ENCODE measurements at regions not wholly inside any gene's neighbourhood (a gene's known extent, or its start where the extent isn't known, plus 50 kb on each side); places are given as distances from the start of the nearest gene placed in this dataset.

GRCh38 chr15:87566236-87566635 lies 690.3 kb downstream of the NTRK3 start:
- ATAC-seq (ENCODE audit: insufficient number of reproducible peaks, low FRiP score, low read depth) (no peak), DNase-seq (ENCODE audit: low spot score) (no peak)
- H3K9me3 ChIP-seq, result no peaks in the 10 kb centered on the region
- H3K27ac ChIP-seq, result no peak overlapping the region
- no peak overlapping the region for H3K4me3 ChIP-seq
- no peaks in the 10 kb centered on the region for H3K27me3 ChIP-seq (replicated peaks; ENCODE audit: insufficient read depth)
- H3K4me1 ChIP-seq (ENCODE audit: control insufficient read depth in 1 of 2, low read depth in 2 of 2), result no peaks in the 10 kb centered on the region
- H3K36me3 ChIP-seq, result no peaks in the 10 kb centered on the region
- TF ChIP-seq CTCF (IDR thresholded peaks at IDR 0.05), result no peak

GRCh38 chr15:87564681-87565080 lies 691.9 kb downstream of the NTRK3 start:
- Histone ChIP-seq H3K27me3 (replicated peaks; ENCODE audit: insufficient read depth) (no peaks in the 10 kb centered on the region), H3K4me1 (ENCODE audit: control insufficient read depth in 1 of 2, low read depth in 2 of 2) (no peaks in the 10 kb centered on the region), H3K36me3 (no peaks in the 10 kb centered on the region), H3K4me3 (no peak overlapping the region), H3K27ac (no peak overlapping the region), H3K9me3 (no peaks in the 10 kb centered on the region)
- DNase-seq (ENCODE audit: low spot score) (no peak), ATAC-seq (ENCODE audit: insufficient number of reproducible peaks, low FRiP score, low read depth) (no peak)
- TF ChIP-seq CTCF (IDR thresholded peaks at IDR 0.05), result no peak

- no peak for ATAC-seq (ENCODE audit: insufficient number of reproducible peaks, low FRiP score, low read depth)
- no peaks in the 10 kb centered on the region for H3K36me3 ChIP-seq
Observed at GRCh38 chr15:87563869-87564268, 692.7 kb downstream of the NTRK3 start.

GRCh38 chr15:87562203-87562602 lies 694.3 kb downstream of the NTRK3 start:
- no peak for TF ChIP-seq CTCF (IDR thresholded peaks at IDR 0.05)
- Histone ChIP-seq H3K27ac (no peak overlapping the region), H3K9me3 (no peaks in the 10 kb centered on the region), H3K36me3 (no peaks in the 10 kb centered on the region), H3K4me1 (ENCODE audit: control insufficient read depth in 1 of 2, low read depth in 2 of 2) (no peaks in the 10 kb centered on the region), H3K27me3 (replicated peaks; ENCODE audit: insufficient read depth) (no peaks in the 10 kb centered on the region), H3K4me3 (no peak overlapping the region)
- ATAC-seq (ENCODE audit: insufficient number of reproducible peaks, low FRiP score, low read depth) (no peak), DNase-seq (ENCODE audit: low spot score) (no peak)

More at GRCh38 chr15:87563869-87564268, 692.7 kb downstream of the NTRK3 start:
- H3K9me3 ChIP-seq, result no peaks in the 10 kb centered on the region
- no peaks in the 10 kb centered on the region for H3K4me1 ChIP-seq (ENCODE audit: control insufficient read depth in 1 of 2, low read depth in 2 of 2)
- TF ChIP-seq CTCF (IDR thresholded peaks at IDR 0.05), result no peak
- H3K27me3 ChIP-seq (replicated peaks; ENCODE audit: insufficient read depth), result no peaks in the 10 kb centered on the region
- DNase-seq (ENCODE audit: low spot score), result no peak
- H3K4me3 ChIP-seq, result no peak overlapping the region
- H3K27ac ChIP-seq, result no peak overlapping the region

GRCh38 chr15:87561641-87562040 lies 694.9 kb downstream of the NTRK3 start:
- ATAC-seq (ENCODE audit: insufficient number of reproducible peaks, low FRiP score, low read depth) (no peak), DNase-seq (ENCODE audit: low spot score) (no peak)
- Histone ChIP-seq H3K9me3 (no peaks in the 10 kb centered on the region), H3K27ac (no peak overlapping the region), H3K4me3 (no peak overlapping the region), H3K36me3 (no peaks in the 10 kb centered on the region), H3K4me1 (ENCODE audit: control insufficient read depth in 1 of 2, low read depth in 2 of 2) (no peaks in the 10 kb centered on the region), H3K27me3 (replicated peaks; ENCODE audit: insufficient read depth) (no peaks in the 10 kb centered on the region)
- TF ChIP-seq CTCF (IDR thresholded peaks at IDR 0.05), result no peak
